PC-9 (cell line): ENCODE measurements at regions not wholly inside any gene's neighbourhood (a gene's known extent, or its start where the extent isn't known, plus 50 kb on each side); places are given as distances from the start of the nearest gene placed in this dataset.

Experiments
- BruUV-seq: library from RNA; stranded (reverse); fragments of 400-500 nt; replicated peaks from 2 replicates; lab custom pipeline; 2021; lab: Mats Ljungman, UMichigan
- CTCF ChIA-PET: fragments of 300-600 bp; sonication (Branson Sonifier 250); formaldehyde crosslinking; loops from one replicate; lab custom pipeline; 2022; ENCODE audit warnings: antibody characterized with exemption; lab: Charles Lee
- POLR2A ChIA-PET: fragments of 300-600 bp; sonication (Branson Sonifier 250); formaldehyde crosslinking; loops from one replicate; lab custom pipeline; 2022; ENCODE audit warnings: antibody characterized with exemption; ENCODE audit not compliant: unreplicated experiment; lab: Charles Lee
- DNase-seq, 2 experiments: peaks; one replicate each; pipeline versions ENCODE4 v3.0.0 to v3.0.0-alpha.2; 2015 to 2022; ENCODE audit warnings: mixed read lengths in 1 of 2
- H2AFZ ChIP-seq: fragments of 200-600 bp; sonication (generic); 2 replicates; pipeline ENCODE4 v1.8.1; 2017; ENCODE audit warnings: antibody characterized with exemption
- H3F3A ChIP-seq: fragments of 200-600 bp; sonication (generic); 2 replicates; pipeline ENCODE4 v1.8.1; 2017; ENCODE audit warnings: antibody characterized with exemption, mild to moderate bottlenecking, low read depth; ENCODE audit not compliant: insufficient read depth
- H3K27ac ChIP-seq: fragments of 200-600 bp; sonication (generic); 2 replicates; pipeline ENCODE4 v1.6.1; 2016; ENCODE audit warnings: mixed run types
- H3K27me3 ChIP-seq: fragments of 200-600 bp; sonication (generic); 2 replicates; pipeline ENCODE4 v1.6.1; 2016; ENCODE audit warnings: low read depth, mixed run types; ENCODE audit not compliant: insufficient read depth
- H3K36me3 ChIP-seq: fragments of 200-600 bp; sonication (generic); 2 replicates; pipeline ENCODE4 v1.6.1; 2016; ENCODE audit warnings: low read depth, mixed run types
- H3K4me1 ChIP-seq: fragments of 200-600 bp; sonication (generic); replicated peaks from 2 replicates; pipeline ENCODE4 v1.6.1; 2016; ENCODE audit warnings: mixed run types; ENCODE audit not compliant: insufficient read depth
- H3K4me2 ChIP-seq: fragments of 200-600 bp; sonication (generic); 2 replicates; pipeline ENCODE4 v1.6.1; 2017; ENCODE audit warnings: mixed run types
- H3K4me3 ChIP-seq: fragments of 200-600 bp; sonication (generic); 2 replicates; pipeline ENCODE4 v1.6.1; 2016; ENCODE audit warnings: mixed run types
- H3K79me2 ChIP-seq: fragments of 200-600 bp; sonication (generic); 2 replicates; pipeline ENCODE4 v1.6.1; 2017; ENCODE audit warnings: low read depth, mixed run types
- H3K9me2 ChIP-seq: fragments of 200-600 bp; sonication (generic); 2 replicates; pipeline ENCODE4 v1.8.1; 2017; ENCODE audit warnings: mild to moderate bottlenecking; ENCODE audit not compliant: insufficient read depth
- H3K9me3 ChIP-seq: fragments of 200-600 bp; sonication (generic); 2 replicates; pipeline ENCODE4 v1.8.1; 2016; ENCODE audit warnings: low read depth; ENCODE audit not compliant: insufficient read depth
- H4K20me1 ChIP-seq: fragments of 200-600 bp; sonication (generic); 2 replicates; pipeline ENCODE4 v1.8.1; 2017; ENCODE audit not compliant: insufficient read depth
- EZH2 ChIP-seq: fragments of 200-600 bp; sonication (generic); IDR thresholded peaks from 2 replicates; pipeline ENCODE4 v1.8.0; 2017; ENCODE audit warnings: antibody characterized with exemption, low read depth
- intact Hi-C: fragments of 100-400 bp; cut with micrococcal nuclease; formaldehyde crosslinking; loops from one replicate; pipeline ENCODE4 v1.10.0; 2022; ENCODE audit not compliant: unreplicated experiment
- TF ChIP-seq, protein P1 (sequence below): fragments of 200-600 bp; sonication (generic); conservative IDR thresholded peaks from 2 replicates; pipeline ENCODE4 v1.6.1; 2017; ENCODE audit warnings: mixed run types, antibody characterized with exemption, mild to moderate bottlenecking, moderate library complexity

GRCh38 chr3:84439476-84439875 lies 519.3 kb upstream of the CADM2 start:
- Histone ChIP-seq H3K4me1 (no peaks in the 10 kb centered on the region), H4K20me1 (no peaks in the 10 kb centered on the region), H3K4me3 (no peak overlapping the region), H3K4me2 (no peak overlapping the region), H3F3A (no peaks in the 10 kb centered on the region), H2AFZ (no peak overlapping the region), H3K9me2 (no peaks in the 10 kb centered on the region; the same call in 1 of the 2 replicates), H3K9me3 (no peaks in the 10 kb centered on the region), H3K79me2 (no peaks in the 10 kb centered on the region), H3K36me3 (no peaks in the 10 kb centered on the region), H3K27me3 (no peaks in the 10 kb centered on the region), H3K27ac (no peak overlapping the region)
- no peak for DNase-seq
- TF ChIP-seq, protein P1, sequence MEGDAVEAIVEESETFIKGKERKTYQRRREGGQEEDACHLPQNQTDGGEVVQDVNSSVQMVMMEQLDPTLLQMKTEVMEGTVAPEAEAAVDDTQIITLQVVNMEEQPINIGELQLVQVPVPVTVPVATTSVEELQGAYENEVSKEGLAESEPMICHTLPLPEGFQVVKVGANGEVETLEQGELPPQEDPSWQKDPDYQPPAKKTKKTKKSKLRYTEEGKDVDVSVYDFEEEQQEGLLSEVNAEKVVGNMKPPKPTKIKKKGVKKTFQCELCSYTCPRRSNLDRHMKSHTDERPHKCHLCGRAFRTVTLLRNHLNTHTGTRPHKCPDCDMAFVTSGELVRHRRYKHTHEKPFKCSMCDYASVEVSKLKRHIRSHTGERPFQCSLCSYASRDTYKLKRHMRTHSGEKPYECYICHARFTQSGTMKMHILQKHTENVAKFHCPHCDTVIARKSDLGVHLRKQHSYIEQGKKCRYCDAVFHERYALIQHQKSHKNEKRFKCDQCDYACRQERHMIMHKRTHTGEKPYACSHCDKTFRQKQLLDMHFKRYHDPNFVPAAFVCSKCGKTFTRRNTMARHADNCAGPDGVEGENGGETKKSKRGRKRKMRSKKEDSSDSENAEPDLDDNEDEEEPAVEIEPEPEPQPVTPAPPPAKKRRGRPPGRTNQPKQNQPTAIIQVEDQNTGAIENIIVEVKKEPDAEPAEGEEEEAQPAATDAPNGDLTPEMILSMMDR, result no peak
- TF ChIP-seq EZH2, result no peak
- ChIA-PET CTCF (no interaction called here), POLR2A (no interaction called here)
- no TSS peak for BruUV-seq
- intact Hi-C loops, result no loop called here

DNA sequence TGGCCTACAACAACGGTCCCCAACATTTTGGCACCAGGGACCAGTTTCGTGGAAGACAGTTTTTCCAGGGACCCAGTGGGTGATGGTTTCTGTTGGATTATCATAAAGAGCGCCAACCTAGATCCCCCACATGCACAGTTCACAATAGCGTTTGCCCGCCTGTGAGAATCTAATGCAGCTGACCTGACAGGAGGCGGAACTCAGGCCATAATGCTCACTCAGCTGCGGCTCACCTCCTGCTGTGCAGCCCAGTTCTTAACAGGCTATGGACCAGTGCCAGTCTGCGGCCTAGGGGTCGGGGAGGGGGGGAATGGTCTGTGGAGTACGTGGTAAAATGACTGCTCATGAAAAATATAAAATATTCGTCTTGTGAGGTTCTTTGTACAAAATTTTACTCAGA lies 518.5 kb upstream of the CADM2 start:
- Histone ChIP-seq H3K9me2 (no peaks in the 10 kb centered on the region; the same call in 1 of the 2 replicates), H3K4me2 (no peak overlapping the region), H3K27me3 (no peaks in the 10 kb centered on the region), H4K20me1 (no peaks in the 10 kb centered on the region), H3K27ac (no peak overlapping the region), H3K36me3 (no peaks in the 10 kb centered on the region), H3K79me2 (no peaks in the 10 kb centered on the region), H3F3A (no peaks in the 10 kb centered on the region), H3K4me1 (no peaks in the 10 kb centered on the region), H3K9me3 (no peaks in the 10 kb centered on the region), H3K4me3 (no peak overlapping the region), H2AFZ (no peak overlapping the region)
- ChIA-PET POLR2A (no interaction called here), CTCF (no interaction called here)
- no peak for DNase-seq
- no TSS peak for BruUV-seq
- intact Hi-C loops, result no loop called here
- TF ChIP-seq, protein P1, result no peak
- TF ChIP-seq EZH2, result no peak

GRCh38 chr3:84442533-84442932 lies 516.3 kb upstream of the CADM2 start:
- no TSS peak for BruUV-seq
- Histone ChIP-seq H3K4me1 (no peaks in the 10 kb centered on the region), H3K27ac (no peak overlapping the region), H3K9me3 (no peaks in the 10 kb centered on the region), H3K36me3 (no peaks in the 10 kb centered on the region), H3K9me2 (no peaks in the 10 kb centered on the region; the same call in 1 of the 2 replicates), H3K4me3 (no peak overlapping the region), H4K20me1 (no peaks in the 10 kb centered on the region), H2AFZ (no peak overlapping the region), H3K79me2 (no peaks in the 10 kb centered on the region), H3K27me3 (no peaks in the 10 kb centered on the region), H3F3A (no peaks in the 10 kb centered on the region), H3K4me2 (no peak overlapping the region)
- DNase-seq, result no peak
- TF ChIP-seq EZH2, result no peak
- TF ChIP-seq, protein P1, result no peak
- ChIA-PET POLR2A (no interaction called here), CTCF (no interaction called here)
- intact Hi-C loops, result no loop called here
